Panc1 (cell line): ENCODE measurements at regions not wholly inside any gene's neighbourhood (a gene's known extent, or its start where the extent isn't known, plus 50 kb on each side); places are given as distances from the start of the nearest gene placed in this dataset.

Experiments used
- ATAC-seq: fragments of 200-7000 bp; cut with Tn5 transposase; 2 replicates; pipeline ENCODE4 v1.9.1; 2020; ENCODE audit warnings: mild to moderate bottlenecking, moderate library complexity
- BruUV-seq: library from RNA; stranded (reverse); fragments of 400-500 nt; replicated peaks from 2 replicates; lab custom pipeline; 2021; lab: Mats Ljungman, UMichigan
- CTCF ChIA-PET: fragments of 300-600 bp; sonication (Branson Sonifier 250); formaldehyde crosslinking; loops from one replicate; lab custom pipeline; 2022; ENCODE audit warnings: antibody characterized with exemption; lab: Charles Lee
- POLR2A ChIA-PET: fragments of 300-600 bp; sonication (Branson Sonifier 250); formaldehyde crosslinking; loops from one replicate; lab custom pipeline; 2022; ENCODE audit warnings: antibody characterized with exemption; lab: Charles Lee
- DNase-seq: peaks from one replicate; pipeline ENCODE4 v3.0.0-alpha.2; 2010; ENCODE audit warnings: low read depth, low spot score
- H3K27ac ChIP-seq: 2 replicates; pipeline ENCODE4 v1.5.1; 2011; ENCODE audit warnings: mild to moderate bottlenecking, low read length, inconsistent platforms
- H3K27me3 ChIP-seq: fragments of 200-500 bp; sonication (Bioruptor generic); 2 replicates; pipeline ENCODE4 v1.6.0; 2014; ENCODE audit warnings: low read length, inconsistent platforms; ENCODE audit not compliant: control insufficient read depth, insufficient read depth
- H3K36me3 ChIP-seq: fragments of 200-500 bp; sonication (Bioruptor generic); 2 replicates; pipeline ENCODE4 v1.5.1; 2014; ENCODE audit warnings: inconsistent platforms, mild to moderate bottlenecking, low read length, moderate library complexity; ENCODE audit not compliant: control insufficient read depth, insufficient read depth
- H3K4me1 ChIP-seq: 2 replicates; pipeline ENCODE4 v1.5.1; 2011; ENCODE audit warnings: inconsistent platforms, mild to moderate bottlenecking, low read length, moderate library complexity; ENCODE audit not compliant: control insufficient read depth, insufficient read depth
- H3K4me3 ChIP-seq, 2 experiments: 2 replicates each; pipeline ENCODE4 v1.5.1; 2011 to 2012; ENCODE audit warnings: low read depth in 2 of 2, low read length in 2 of 2, mild to moderate bottlenecking in 2 of 2, inconsistent platforms in 1 of 2, moderate library complexity in 1 of 2
- H3K9me3 ChIP-seq: fragments of 200-500 bp; sonication (Bioruptor generic); 2 replicates; pipeline ENCODE4 v1.5.1; 2014; ENCODE audit warnings: low read depth, mild to moderate bottlenecking, inconsistent platforms, low read length, moderate library complexity; ENCODE audit not compliant: control insufficient read depth, insufficient read depth
- POLR2AphosphoS5 ChIP-seq: IDR thresholded peaks from 2 replicates; pipeline ENCODE4 v1.6.1; 2012; ENCODE audit warnings: mild to moderate bottlenecking, low read depth, low read length, moderate library complexity
- SIN3A ChIP-seq: IDR thresholded peaks from 2 replicates; pipeline ENCODE4 v1.6.1; 2012; ENCODE audit warnings: low read depth, mild to moderate bottlenecking, low read length, moderate library complexity, borderline replicate concordance; ENCODE audit not compliant: insufficient read depth
- TCF7L2 ChIP-seq: IDR thresholded peaks from 2 replicates; pipeline ENCODE4 v1.6.1; 2011; ENCODE audit warnings: mild to moderate bottlenecking, low read depth, low read length, inconsistent platforms
- in situ Hi-C: cut with HindIII; loops from 2 replicates; pipeline ENCODE4 v1.10.0; 2016; ENCODE audit warnings: low sequenced_read_pairs, low pct_unique_long_range_greater_than_20kb
- intact Hi-C: fragments of 100-400 bp; cut with micrococcal nuclease; formaldehyde crosslinking; loops from one replicate; pipeline ENCODE4 v1.10.0; 2022; ENCODE audit not compliant: unreplicated experiment
- TF ChIP-seq, protein P1 (sequence below), 2 experiments: IDR thresholded peaks; 2 replicates each; pipeline ENCODE4 v1.6.1; 2011 to 2012; ENCODE audit warnings: low read depth in 2 of 2, control low read depth in 1 of 2, low read length in 1 of 2, mild to moderate bottlenecking in 1 of 2, moderate library complexity in 1 of 2; ENCODE audit not compliant: insufficient read depth in 1 of 2
- TF ChIP-seq, protein P2 (sequence below): fragments of 450-650 bp; IDR thresholded peaks from 2 replicates; pipeline ENCODE4 v1.5.1; 2017; ENCODE audit warnings: mild to moderate bottlenecking

DNA sequence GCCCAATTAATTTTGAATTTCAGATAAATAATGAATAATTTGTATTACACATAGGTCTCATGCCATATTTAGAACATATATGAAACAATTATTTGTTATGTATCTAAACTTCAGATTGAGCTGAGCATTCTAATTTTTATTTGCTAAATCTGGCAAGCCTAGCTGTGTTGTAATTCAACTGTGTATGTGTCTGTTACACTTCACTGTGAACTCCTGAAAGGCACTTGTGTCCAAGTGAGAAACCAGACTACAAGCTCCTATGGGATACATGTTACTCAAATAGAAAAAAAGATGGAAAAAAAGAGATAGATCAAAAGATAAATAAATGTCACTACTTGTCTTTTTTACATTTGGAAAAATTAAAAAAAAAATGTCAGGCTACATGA is 56.5 kb upstream of the ANKRD55 start:
- no peak for DNase-seq
- H3K36me3 ChIP-seq = no peaks in the 10 kb centered on the region
- ChIA-PET CTCF (no interaction called here), POLR2A (no interaction called here)
- TF ChIP-seq, protein P1, sequence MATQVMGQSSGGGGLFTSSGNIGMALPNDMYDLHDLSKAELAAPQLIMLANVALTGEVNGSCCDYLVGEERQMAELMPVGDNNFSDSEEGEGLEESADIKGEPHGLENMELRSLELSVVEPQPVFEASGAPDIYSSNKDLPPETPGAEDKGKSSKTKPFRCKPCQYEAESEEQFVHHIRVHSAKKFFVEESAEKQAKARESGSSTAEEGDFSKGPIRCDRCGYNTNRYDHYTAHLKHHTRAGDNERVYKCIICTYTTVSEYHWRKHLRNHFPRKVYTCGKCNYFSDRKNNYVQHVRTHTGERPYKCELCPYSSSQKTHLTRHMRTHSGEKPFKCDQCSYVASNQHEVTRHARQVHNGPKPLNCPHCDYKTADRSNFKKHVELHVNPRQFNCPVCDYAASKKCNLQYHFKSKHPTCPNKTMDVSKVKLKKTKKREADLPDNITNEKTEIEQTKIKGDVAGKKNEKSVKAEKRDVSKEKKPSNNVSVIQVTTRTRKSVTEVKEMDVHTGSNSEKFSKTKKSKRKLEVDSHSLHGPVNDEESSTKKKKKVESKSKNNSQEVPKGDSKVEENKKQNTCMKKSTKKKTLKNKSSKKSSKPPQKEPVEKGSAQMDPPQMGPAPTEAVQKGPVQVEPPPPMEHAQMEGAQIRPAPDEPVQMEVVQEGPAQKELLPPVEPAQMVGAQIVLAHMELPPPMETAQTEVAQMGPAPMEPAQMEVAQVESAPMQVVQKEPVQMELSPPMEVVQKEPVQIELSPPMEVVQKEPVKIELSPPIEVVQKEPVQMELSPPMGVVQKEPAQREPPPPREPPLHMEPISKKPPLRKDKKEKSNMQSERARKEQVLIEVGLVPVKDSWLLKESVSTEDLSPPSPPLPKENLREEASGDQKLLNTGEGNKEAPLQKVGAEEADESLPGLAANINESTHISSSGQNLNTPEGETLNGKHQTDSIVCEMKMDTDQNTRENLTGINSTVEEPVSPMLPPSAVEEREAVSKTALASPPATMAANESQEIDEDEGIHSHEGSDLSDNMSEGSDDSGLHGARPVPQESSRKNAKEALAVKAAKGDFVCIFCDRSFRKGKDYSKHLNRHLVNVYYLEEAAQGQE (IDR thresholded peaks at IDR 0.05; ENCODE audit: insufficient read depth in 1 of 2, low read depth in 2 of 2, low read length in 1 of 2) = no peak
- TF ChIP-seq, protein P2, sequence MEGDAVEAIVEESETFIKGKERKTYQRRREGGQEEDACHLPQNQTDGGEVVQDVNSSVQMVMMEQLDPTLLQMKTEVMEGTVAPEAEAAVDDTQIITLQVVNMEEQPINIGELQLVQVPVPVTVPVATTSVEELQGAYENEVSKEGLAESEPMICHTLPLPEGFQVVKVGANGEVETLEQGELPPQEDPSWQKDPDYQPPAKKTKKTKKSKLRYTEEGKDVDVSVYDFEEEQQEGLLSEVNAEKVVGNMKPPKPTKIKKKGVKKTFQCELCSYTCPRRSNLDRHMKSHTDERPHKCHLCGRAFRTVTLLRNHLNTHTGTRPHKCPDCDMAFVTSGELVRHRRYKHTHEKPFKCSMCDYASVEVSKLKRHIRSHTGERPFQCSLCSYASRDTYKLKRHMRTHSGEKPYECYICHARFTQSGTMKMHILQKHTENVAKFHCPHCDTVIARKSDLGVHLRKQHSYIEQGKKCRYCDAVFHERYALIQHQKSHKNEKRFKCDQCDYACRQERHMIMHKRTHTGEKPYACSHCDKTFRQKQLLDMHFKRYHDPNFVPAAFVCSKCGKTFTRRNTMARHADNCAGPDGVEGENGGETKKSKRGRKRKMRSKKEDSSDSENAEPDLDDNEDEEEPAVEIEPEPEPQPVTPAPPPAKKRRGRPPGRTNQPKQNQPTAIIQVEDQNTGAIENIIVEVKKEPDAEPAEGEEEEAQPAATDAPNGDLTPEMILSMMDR = no peak
- TF ChIP-seq POLR2AphosphoS5 (no peak), SIN3A (no peak), TCF7L2 (no peak)
- H3K4me3 ChIP-seq = no peak overlapping the region
- H3K27me3 ChIP-seq = no peaks in the 10 kb centered on the region
- H3K27ac ChIP-seq = no peak overlapping the region
- no peaks in the 10 kb centered on the region for H3K4me1 ChIP-seq
- intact Hi-C loops = no loop called here
- in situ Hi-C loops = no loop called here
- no peaks in the 10 kb centered on the region for H3K9me3 ChIP-seq
- BruUV-seq = no TSS peak
- no peak for ATAC-seq

DNA sequence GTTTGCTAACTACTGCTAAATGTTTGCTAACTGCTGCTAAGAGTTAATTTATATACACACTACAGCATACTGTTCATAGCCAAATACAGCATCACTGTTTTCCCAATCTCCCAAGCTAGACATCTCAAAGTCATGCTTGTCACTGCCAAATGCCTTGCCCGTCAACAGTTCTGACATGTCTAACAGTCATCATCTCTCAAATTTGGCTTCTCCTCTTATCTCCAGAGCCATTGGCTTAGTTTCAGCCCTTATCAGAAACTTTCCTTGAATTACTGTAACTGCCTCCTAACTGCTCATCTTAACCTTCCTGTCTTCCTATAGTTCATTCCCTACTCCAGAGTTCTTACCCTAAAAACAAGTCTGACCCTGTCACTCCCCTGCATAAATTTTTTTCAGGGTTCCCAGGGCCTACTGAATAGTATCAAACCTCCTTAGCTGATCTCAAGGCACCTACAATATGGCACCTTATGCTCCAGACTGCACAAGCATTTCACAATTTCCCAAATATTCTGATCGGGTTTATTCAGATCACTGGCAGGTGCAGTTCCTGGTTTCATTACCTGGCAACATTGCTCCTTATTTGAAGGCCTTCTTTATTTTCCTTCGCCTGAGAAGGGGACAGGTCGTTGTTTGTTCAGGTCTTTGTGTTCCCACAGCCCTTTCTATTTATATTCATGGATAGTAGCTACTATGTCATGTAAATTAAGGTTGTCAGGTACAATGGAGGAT is 55.9 kb upstream of the ANKRD55 start:
- intact Hi-C loops = no loop called here
- in situ Hi-C loops = no loop called here
- no peak for TF ChIP-seq POLR2AphosphoS5
- no peak for TF ChIP-seq TCF7L2
- TF ChIP-seq, protein P2 = no peak
- TF ChIP-seq, protein P1 (IDR thresholded peaks at IDR 0.05; ENCODE audit: insufficient read depth in 1 of 2, low read depth in 2 of 2, low read length in 1 of 2) = no peak
- TF ChIP-seq SIN3A = no peak
- Histone ChIP-seq H3K27me3 (no peaks in the 10 kb centered on the region), H3K27ac (no peak overlapping the region), H3K9me3 (no peaks in the 10 kb centered on the region), H3K4me3 (no peak overlapping the region), H3K4me1 (no peaks in the 10 kb centered on the region), H3K36me3 (no peaks in the 10 kb centered on the region)
- CTCF ChIA-PET = no interaction called here
- BruUV-seq = no TSS peak
- ATAC-seq (no peak), DNase-seq (no peak)
- POLR2A ChIA-PET = no interaction called here
